ENCODE measurements at regions not wholly inside any gene's neighbourhood (a gene's known extent, or its start where the extent isn't known, plus 50 kb on each side); places are given as distances from the start of the nearest gene placed in this dataset.
"Not testable (repeated sequence)": the region's sequence is repeated elsewhere in the genome, so short reads cannot be mapped to it uniquely, and the experiment has no call there.

- DNase-seq (ENCODE audit: low read depth, low spot score) = no peak
Measured at GRCh38 chr2:215658635-215659305, 222.9 kb upstream of the FN1 start.

DNA sequence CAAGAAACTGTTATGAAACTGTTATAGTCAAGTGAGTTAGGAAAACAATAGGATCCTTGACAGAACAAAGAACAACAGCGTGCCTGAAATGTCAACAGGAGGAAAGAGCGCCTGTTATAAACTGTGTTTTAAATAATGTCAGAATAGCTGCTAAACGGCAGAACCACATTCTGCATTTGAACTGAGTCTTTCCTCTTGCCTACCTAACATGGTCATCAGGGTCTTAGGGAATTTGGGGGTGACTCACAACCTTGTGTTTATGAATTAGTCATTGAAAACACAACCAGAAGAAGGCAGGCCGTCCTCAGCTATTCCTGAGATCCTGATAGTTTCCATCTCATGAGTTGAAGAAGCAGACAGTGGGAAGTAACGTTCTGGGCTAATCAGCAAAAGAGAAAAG, 222.0 kb upstream of the FN1 start:
- DNase-seq (ENCODE audit: low read depth, low spot score) = peak; percentile 80

DNA sequence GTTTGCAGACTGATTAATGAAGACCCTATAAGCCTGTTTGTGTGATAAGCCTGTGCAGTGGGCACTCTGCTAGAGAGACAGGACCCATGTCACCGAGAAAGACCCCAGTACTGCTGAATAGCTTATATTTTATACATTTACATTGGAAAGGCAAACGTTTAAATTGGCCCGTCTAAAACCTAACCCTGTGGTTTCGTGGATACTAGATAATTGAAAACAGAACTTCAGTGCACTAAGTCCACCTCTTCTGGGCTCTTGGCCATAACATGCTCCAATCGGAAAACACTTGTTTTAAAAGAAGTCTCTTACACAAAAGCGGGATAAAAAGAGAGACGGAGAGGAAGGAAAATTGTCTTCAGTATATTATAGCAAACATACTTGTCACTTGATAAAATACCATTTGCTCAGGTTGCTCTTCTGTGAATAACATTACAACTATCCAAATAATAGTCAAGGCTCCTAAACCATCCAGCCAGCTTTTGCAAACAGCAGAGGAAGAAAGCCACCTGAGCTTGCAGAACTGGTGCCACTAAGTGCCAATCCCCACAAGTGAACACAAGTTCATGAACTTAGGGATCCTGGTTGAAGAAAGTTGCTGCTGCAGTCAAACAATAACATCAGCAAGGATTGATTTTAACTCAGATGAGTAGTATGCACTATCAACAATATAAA, 218.4 kb upstream of the FN1 start:
- no peak for DNase-seq (ENCODE audit: low read depth, low spot score)

- no peak for DNase-seq (ENCODE audit: low read depth, low spot score)
Measured at GRCh38 chr2:215653344-215654030, 217.6 kb upstream of the FN1 start.

DNA sequence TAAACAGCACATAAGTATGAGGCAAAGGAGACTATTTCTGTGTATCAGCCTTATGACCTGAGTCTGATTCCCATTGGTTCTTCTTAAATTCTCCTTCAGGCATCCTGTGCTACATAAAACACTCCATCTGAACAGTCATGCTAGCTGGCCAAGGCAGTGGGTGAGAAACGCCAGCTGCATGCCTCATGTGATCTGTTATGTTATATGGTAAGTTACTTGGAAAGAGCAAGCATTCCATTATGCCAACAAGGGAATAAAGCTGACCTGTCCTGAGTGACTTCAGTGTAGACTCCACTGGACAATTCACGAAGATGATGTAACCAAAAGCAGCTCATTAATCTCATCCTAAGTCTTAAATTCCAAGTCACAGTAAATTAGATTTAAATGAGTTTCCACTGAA, 216.5 kb upstream of the FN1 start:
- DNase-seq (ENCODE audit: low read depth, low spot score) = no peak

GRCh38 chr2:215651412-215651811, 215.5 kb upstream of the FN1 start:
- DNase-seq (ENCODE audit: low read depth, low spot score) = no peak

GRCh38 chr2:215644233-215644897, 208.5 kb upstream of the FN1 start:
- no peak for DNase-seq (ENCODE audit: low read depth, low spot score)

DNA sequence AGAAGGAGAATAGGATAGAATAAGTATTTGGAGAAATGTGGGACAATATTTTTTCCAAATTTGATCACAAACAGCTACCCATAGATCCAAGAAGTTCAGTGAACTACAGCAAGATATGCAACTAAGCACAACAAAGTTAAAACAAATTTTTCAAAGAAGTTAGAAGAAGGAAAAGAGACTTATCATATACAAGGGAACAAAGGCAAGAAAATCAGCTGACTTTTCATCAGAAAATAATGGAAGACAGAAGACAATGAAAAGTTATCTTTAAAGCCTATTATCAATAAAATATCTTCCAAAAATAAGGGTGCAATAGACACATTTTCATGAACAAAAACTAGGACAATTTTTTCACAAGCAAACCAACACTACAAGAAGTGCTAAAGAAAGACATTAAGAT, 202.8 kb upstream of the FN1 start:
- DNase-seq (ENCODE audit: low read depth, low spot score) = no peak

DNA sequence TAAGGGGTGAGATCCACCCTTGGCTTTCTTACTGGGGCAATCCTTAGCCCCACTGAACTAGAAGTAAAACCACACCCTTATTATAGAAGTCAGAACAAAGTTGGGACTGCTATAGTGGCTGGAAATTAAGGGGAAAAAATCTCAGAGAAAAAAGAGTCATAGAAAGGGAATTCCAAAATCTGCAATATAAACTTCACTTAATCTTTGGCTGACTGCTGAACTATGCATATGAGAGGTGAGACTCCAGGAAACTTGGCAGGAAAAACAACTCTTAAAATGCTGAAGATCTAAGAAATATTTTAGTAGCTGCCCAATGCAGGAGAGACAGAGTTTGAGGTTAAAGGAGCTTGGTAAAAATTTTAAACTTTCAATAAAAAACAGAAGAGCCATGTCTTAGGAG, 201.8 kb upstream of the FN1 start:
- no peak for DNase-seq (ENCODE audit: low read depth, low spot score)

DNA sequence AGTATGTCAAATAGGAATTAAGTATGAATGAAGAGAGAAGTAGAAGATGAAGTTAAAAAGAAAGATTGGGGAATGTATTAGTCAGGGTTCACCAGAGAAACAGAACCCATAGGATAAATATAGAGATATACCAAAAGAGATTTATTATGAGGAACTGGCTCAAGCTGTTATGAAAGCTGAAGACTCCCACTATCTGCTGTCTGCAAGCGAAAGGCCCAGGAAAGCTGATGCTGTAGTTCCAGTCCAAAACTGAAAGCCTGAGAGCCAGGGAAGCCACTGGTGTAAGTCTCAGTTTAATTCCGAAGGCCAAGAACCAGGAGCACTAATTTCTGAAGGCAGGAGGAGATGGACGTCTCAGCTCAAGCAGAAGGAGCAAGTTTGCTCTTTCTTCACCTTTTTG, 200.9 kb upstream of the FN1 start:
- DNase-seq (ENCODE audit: low read depth, low spot score) = no peak

DNA sequence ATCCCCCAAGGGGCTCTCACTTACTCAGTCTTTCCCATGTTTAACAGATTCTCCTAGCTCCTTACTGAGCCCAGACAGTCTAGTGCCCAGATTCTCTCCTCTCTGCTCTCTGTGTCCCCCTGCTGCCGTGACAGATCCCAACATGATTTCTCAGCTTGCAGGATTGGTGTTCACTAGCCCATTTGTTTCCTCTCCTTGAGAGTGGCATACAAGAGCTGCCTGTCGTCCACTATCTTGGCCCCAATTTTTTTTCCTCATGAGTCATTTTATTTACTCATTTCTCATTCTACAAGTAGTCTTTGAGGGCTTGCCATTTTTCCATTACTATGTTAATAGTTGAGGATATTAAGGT, 199.9 kb upstream of the FN1 start:
- no peak for DNase-seq (ENCODE audit: low read depth, low spot score)

- no peak for DNase-seq (ENCODE audit: low read depth, low spot score)
Measured at GRCh38 chr2:215635071-215635787, 199.4 kb upstream of the FN1 start.

DNA sequence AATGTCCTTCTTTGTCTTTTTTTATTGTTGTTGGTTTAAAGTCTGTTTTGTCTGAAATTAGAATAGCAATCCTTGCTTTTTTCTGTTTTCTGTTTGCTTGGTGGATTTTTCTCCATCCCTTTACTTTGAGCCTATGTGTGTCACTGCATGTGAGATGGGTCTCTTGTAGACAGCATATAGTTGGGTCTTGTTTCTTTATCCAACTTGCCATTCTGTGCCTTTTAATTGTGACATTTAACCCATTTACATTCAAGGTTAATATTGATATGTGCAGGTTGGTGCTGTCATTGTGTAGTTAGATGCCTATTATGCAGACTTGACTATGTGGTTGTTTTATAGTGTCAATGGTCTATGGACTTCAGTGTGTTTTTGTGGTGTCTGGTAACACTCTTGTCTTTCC, 197.5 kb upstream of the FN1 start:
- no peak for DNase-seq (ENCODE audit: low read depth, low spot score)

GRCh38 chr2:215631696-215632095, 195.8 kb upstream of the FN1 start:
- DNase-seq (ENCODE audit: low read depth, low spot score) = no peak

- not testable (repeated sequence) for DNase-seq (ENCODE audit: low read depth, low spot score)
Measured at GRCh38 chr2:215630796-215631195, 194.9 kb upstream of the FN1 start.

GRCh38 chr2:215627771-215628170, 191.9 kb upstream of the FN1 start:
- no peak for DNase-seq (ENCODE audit: low read depth, low spot score)

GRCh38 chr2:215626812-215627281, 191.0 kb upstream of the FN1 start:
- DNase-seq (ENCODE audit: low read depth, low spot score) = peak; percentile 49

DNA sequence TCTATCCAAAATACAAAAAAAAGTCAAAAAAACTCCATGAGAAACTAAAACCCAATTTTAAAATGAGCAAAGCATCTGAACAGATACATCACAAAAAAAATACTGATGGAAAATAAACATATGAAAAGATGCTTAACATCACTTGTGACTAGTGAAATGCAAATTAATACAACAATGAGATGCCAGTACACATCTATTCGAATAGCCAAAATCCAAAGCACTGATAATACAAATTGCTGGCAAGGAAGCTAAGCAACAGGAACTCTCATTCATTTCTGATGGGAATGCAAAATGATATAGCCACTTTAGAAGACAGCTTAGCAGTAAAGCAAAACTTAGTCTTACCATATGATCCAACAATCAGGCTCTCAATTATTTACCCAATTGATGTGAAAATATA, 190.2 kb upstream of the FN1 start:
- DNase-seq (ENCODE audit: low read depth, low spot score) = no peak

DNA sequence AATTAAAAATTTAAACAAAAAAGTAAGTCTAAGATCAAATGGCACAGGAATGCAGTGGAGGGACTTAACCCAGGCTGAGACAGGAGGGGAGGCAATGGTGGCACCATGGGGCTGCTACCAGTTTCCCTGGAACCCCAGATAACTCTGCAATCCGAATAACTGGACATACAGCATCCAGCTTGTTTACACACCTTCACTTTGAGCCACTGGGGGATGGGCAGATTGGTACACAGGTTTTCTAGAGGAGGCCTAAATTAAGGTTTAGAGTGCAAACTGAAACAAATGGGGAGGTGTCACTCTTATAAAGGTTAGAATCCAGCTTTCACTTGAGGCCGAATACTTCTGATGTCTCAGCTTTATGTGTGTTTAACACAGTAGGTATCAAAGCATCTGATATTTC, 189.3 kb upstream of the FN1 start:
- no peak for DNase-seq (ENCODE audit: low read depth, low spot score)

DNA sequence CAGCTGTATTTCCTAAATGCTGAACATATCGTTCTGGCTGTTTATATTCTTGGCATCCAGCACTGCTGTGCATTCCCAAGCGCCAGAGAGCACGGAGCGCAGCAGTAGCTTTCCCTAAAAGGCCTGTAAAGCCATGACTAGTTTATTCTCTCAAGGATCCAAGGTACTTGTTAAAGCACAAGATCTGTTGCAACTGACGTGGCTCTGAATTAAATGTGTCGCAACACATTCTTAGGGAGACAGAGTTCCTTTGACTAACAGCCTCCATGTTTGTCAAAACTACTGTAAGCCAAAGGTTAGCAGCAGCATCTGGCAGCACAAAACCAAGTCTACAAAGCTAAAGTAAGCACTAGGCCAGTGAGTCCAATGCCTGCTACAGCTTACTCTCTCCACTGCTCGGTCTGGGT, 188.6 kb upstream of the FN1 start:
- no peak for DNase-seq (ENCODE audit: low read depth, low spot score)

GRCh38 chr2:215622837-215623236, 187.0 kb upstream of the FN1 start:
- no peak for DNase-seq (ENCODE audit: low read depth, low spot score)

GRCh38 chr2:215621381-215621780, 185.5 kb upstream of the FN1 start:
- no peak for DNase-seq (ENCODE audit: low read depth, low spot score)
